ENCODE measurements at regions not wholly inside any gene's neighbourhood (a gene's known extent, or its start where the extent isn't known, plus 50 kb on each side); places are given as distances from the start of the nearest gene placed in this dataset.

DNA sequence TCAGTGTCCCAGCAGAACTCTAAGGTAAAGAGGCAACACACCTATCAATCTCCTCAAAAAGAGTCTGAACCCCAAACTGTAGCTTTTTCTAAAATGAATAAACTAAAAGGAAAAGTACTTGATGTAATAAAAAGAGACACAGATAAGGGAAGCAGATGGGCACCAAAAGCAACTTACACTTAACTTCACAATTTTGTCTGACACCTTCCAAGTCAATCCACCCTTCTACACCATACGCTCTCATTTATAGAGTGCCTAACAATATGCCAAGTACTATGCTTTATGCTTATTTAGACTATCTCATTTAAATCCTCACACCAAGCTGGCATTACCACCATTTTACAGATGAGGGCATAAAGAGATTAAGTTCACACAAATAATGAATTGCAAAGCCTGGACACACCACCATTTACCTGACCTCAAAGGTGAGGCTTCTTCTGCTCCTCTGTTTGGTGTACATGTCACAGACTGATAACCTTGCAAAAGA, 90.6 kb upstream of the DST start:
- WGBS (ENCODE audit: insufficient coverage), result 100% methylated on average over 1 of the region's 1 CpG
- no peak overlapping the region for H3K4me3 Mint-ChIP-seq
- H3K79me2 ChIP-seq (ENCODE audit: insufficient read depth, low read length), result no peaks in the 10 kb centered on the region

DNA sequence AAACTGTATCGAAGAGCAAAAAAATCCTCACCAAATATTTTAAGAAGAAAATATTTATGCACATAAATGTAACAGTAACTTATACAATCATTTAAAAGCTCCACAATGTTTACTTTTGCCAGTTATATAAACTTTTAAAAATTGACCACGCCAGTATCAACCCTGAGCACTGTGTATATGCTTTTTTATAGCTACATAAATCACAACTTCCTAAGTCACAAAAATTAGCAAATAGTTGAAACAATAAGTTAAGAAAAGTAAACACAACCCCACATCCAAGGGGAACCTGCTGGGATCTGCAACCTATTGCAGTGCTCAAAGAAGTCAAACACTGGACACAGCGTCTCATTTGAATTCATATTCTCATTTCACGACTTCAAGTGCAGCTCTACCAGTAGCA, 89.8 kb upstream of the DST start:
- Histone ChIP-seq H3K27ac (ENCODE audit: low read depth in 1 of 2, low read length in 2 of 2) (no peak overlapping the region), H3K4me2 (replicated peaks; ENCODE audit: extremely low read depth, low read length, poor library complexity, severe bottlenecking) (no peak overlapping the region), H3K27me3 (ENCODE audit: control insufficient read depth in 2 of 2, insufficient read depth in 2 of 2, low read length in 2 of 2) (no peaks in the 10 kb centered on the region), H4K20me1 (ENCODE audit: insufficient read depth, low read length) (no peaks in the 10 kb centered on the region), H3K9ac (ENCODE audit: insufficient read depth, low read length, poor library complexity, severe bottlenecking) (no peak overlapping the region), H3K36me3 (replicated peaks in 1 of 2; ENCODE audit: control insufficient read depth in 1 of 2, insufficient read depth in 2 of 2, low read length in 2 of 2) (no peaks in the 10 kb centered on the region), H3K4me1 (ENCODE audit: control insufficient read depth in 1 of 2, insufficient read depth in 2 of 2, low read length in 2 of 2) (peaks cover 8% of the 10 kb centered on the region in 2 donors), H3K9me3 (replicated peaks in 1 of 2; ENCODE audit: control insufficient read depth in 1 of 2, insufficient read depth in 1 of 2, low read length in 2 of 2) (no peaks in the 10 kb centered on the region), H3K79me2 (ENCODE audit: insufficient read depth, low read length) (no peaks in the 10 kb centered on the region), H3K4me3 (replicated peaks in 1 of 3; ENCODE audit: low read depth in 2 of 3, low read length in 3 of 3) (no peak overlapping the region), H2AFZ (ENCODE audit: insufficient read depth, low read depth, low read length, poor library complexity, severe bottlenecking) (no peak overlapping the region)
- Mint-ChIP-seq H3K4me1 (peaks cover 14% of the 10 kb centered on the region), H3K27ac (no peak overlapping the region), H3K36me3 (peaks cover 0 to 2% of the 10 kb centered on the region in 2 donors), H3K4me3 (no peak overlapping the region), H3K27me3 (ENCODE audit: low read depth in 3 of 3) (no peaks in the 10 kb centered on the region), H3K9me3 (peaks cover 0 to 2% (median 0%) of the 10 kb centered on the region in 7 donors)
- intact Hi-C loops (cut with micrococcal nuclease), result no loop called here
- no peak for DNase-seq
- WGBS (ENCODE audit: insufficient coverage), result 100% methylated on average over 2 of the region's 4 CpGs
- TF ChIP-seq, protein P1, sequence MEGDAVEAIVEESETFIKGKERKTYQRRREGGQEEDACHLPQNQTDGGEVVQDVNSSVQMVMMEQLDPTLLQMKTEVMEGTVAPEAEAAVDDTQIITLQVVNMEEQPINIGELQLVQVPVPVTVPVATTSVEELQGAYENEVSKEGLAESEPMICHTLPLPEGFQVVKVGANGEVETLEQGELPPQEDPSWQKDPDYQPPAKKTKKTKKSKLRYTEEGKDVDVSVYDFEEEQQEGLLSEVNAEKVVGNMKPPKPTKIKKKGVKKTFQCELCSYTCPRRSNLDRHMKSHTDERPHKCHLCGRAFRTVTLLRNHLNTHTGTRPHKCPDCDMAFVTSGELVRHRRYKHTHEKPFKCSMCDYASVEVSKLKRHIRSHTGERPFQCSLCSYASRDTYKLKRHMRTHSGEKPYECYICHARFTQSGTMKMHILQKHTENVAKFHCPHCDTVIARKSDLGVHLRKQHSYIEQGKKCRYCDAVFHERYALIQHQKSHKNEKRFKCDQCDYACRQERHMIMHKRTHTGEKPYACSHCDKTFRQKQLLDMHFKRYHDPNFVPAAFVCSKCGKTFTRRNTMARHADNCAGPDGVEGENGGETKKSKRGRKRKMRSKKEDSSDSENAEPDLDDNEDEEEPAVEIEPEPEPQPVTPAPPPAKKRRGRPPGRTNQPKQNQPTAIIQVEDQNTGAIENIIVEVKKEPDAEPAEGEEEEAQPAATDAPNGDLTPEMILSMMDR (IDR thresholded peaks at IDR 0.05), result no peak

More for the DNA sequence above, 90.6 kb upstream of the DST start:
- TF ChIP-seq, protein P1 (IDR thresholded peaks at IDR 0.05), result no peak
- H3K4me1 ChIP-seq (ENCODE audit: control insufficient read depth in 1 of 2, insufficient read depth in 2 of 2, low read length in 2 of 2), result peaks cover 8% of the 10 kb centered on the region in 2 donors
- no peaks in the 10 kb centered on the region for H3K27me3 ChIP-seq (ENCODE audit: control insufficient read depth in 2 of 2, insufficient read depth in 2 of 2, low read length in 2 of 2)
- DNase-seq, result no peak
- H3K4me1 Mint-ChIP-seq, result peaks cover 14% of the 10 kb centered on the region
- H3K36me3 Mint-ChIP-seq, result peaks cover 0 to 2% of the 10 kb centered on the region in 2 donors
- no peak overlapping the region for H3K4me3 ChIP-seq (replicated peaks in 1 of 3; ENCODE audit: low read depth in 2 of 3, low read length in 3 of 3)
- H3K27ac Mint-ChIP-seq, result peak overlapping the region in 1 of 7 donors; percentile 39
- intact Hi-C loops (cut with micrococcal nuclease), result no loop called here
- no peak overlapping the region for H3K9ac ChIP-seq (ENCODE audit: insufficient read depth, low read length, poor library complexity, severe bottlenecking)
- no peak overlapping the region for H3K4me2 ChIP-seq (replicated peaks; ENCODE audit: extremely low read depth, low read length, poor library complexity, severe bottlenecking)
- H2AFZ ChIP-seq (ENCODE audit: insufficient read depth, low read depth, low read length, poor library complexity, severe bottlenecking), result no peak overlapping the region
- H3K36me3 ChIP-seq (replicated peaks in 1 of 2; ENCODE audit: control insufficient read depth in 1 of 2, insufficient read depth in 2 of 2, low read length in 2 of 2), result no peaks in the 10 kb centered on the region
- peaks cover 0 to 2% (median 0%) of the 10 kb centered on the region in 7 donors for H3K9me3 Mint-ChIP-seq
- no peaks in the 10 kb centered on the region for H3K9me3 ChIP-seq (replicated peaks in 1 of 2; ENCODE audit: control insufficient read depth in 1 of 2, insufficient read depth in 1 of 2, low read length in 2 of 2)
- no peaks in the 10 kb centered on the region for H3K27me3 Mint-ChIP-seq (ENCODE audit: low read depth in 3 of 3)
- no peak overlapping the region for H3K27ac ChIP-seq (ENCODE audit: low read depth in 1 of 2, low read length in 2 of 2)
- no peaks in the 10 kb centered on the region for H4K20me1 ChIP-seq (ENCODE audit: insufficient read depth, low read length)
